ENCODE measurements at regions not wholly inside any gene's neighbourhood (a gene's known extent, or its start where the extent isn't known, plus 50 kb on each side); places are given as distances from the start of the nearest gene placed in this dataset.
"Not testable (repeated sequence)": the region's sequence is repeated elsewhere in the genome, so short reads cannot be mapped to it uniquely, and the experiment has no call there.

DNA sequence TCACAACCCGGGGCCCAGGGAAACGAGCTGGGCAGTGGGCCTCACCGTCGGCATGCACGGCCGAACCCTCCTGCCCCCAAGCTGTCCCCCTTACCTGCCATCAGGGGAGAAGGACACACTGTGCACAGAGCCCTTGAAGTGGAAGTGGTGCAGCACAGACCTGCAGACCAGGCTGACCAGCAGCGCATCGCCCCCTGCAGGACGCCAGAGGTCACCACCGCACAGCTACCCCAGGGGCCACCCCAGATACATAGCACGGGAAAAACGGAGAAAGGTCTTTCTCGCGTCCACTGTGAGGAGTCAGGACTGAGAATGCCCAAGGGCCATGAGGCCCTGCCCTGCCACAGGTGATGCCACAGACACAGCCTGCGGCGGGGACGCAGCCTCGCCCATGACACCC lies 5373.7 kb upstream of the TPTE start:
- not testable (repeated sequence) for H3K27me3 ChIP-seq; H3K4me1 ChIP-seq; H3K9ac ChIP-seq; H3K9me3 ChIP-seq (replicated peaks in 1 of 11); H3K4me2 ChIP-seq; H3K27ac ChIP-seq; H3K36me3 ChIP-seq; H3K4me3 ChIP-seq
- H4K20me1 ChIP-seq = peaks cover 0 to 10% (median 0%) of the 10 kb centered on the region in 11 experiments; a peak in 3 of 22 replicates

DNA sequence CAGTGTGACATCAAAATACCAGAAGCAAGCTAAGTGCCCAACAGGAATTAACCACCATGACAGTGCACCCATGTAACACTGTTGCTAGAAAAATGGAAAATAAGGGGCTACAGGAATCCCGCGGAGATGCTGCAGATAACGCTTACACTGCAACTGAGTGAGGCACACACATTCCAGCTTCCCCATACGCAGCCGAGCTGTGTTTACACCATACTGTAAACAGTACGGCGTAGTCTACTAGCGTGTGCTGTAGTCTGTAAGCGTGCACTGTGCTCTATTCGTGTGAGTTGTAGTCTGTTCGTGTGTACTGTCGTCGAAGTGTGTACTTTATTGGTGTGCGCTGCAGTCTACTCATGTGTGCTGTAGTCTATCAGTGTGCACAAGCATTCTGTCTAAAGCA lies 5372.2 kb upstream of the TPTE start:
- H3K4me2 ChIP-seq; H3K36me3 ChIP-seq; H3K27ac ChIP-seq; H3K4me1 ChIP-seq; H3K9me3 ChIP-seq (replicated peaks in 1 of 11); H3K9ac ChIP-seq; H3K27me3 ChIP-seq; H3K4me3 ChIP-seq: not testable (repeated sequence)
- peaks cover 0 to 10% (median 0%) of the 10 kb centered on the region in 11 experiments; a peak in 3 of 22 replicates for H4K20me1 ChIP-seq

DNA sequence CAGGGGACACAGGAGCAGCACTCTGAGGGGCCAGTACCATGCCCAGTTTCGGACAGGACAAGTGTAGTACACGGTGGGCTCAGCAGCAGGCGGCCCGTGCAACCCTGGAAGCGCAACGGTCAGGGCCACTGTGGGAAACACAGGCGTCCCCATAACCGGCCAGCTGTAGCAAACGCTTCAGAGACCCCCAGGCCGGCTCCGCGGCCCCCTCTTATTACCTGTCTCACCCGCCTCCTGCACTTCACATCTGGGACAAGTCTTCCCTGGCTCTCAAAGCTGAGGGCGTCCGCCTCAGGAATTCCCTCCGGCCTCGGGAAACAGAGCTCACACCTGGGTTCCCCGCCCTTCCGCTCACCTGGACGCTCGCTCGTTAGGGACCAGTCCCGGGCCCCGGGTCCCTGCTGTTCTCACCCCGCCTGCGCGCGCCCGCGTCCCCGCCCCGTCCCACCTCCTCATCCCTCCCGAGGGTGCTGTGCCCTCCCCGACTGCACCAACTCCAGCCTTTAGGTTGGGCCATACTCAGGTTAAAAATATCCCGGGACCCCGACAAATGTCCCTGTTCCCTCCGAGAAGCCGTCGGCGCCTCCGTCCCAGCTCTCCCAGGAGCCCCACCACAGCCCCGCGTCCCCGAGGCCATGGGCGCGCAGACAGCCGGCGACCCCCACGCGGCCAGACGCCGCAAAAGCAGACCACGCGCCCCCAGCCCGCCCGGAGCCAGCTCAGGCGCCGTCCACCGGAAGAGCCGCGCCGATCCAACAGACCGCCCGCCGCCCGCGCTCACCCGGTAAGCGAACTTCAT lies 5367.3 kb upstream of the TPTE start:
- H3K4me3 ChIP-seq = peak overlapping the region; percentile 44 to 68 (median 56)

DNA sequence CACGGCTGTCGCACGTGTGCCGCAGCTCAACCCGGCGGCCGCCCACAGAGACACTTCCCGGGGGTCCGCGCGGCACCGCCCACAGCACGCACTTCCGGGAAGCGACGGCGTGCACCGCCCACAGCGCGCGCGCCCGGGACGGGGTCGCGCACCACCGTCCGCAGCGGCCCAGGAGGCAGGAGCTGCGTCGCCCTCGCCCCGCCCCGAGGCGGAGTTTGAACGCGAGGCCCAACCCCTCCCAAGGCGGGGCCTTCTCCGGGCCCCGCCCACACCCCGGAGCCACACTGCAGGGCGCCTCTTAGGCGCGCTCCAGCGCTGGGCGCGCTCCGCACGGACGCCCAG lies 5366.8 kb upstream of the TPTE start:
- H3K4me2 ChIP-seq; H3K4me1 ChIP-seq; H3K36me3 ChIP-seq; H3K9me3 ChIP-seq (replicated peaks in 1 of 11); H3K27me3 ChIP-seq; H4K20me1 ChIP-seq: not testable (repeated sequence)
- H3K9ac ChIP-seq = peak overlapping the region in 10 of 11 experiments; percentile 41 to 75 (median 59); a peak in 8 of 22 replicates
- peak overlapping the region; percentile 44 to 68 (median 56) for H3K4me3 ChIP-seq
- H3K27ac ChIP-seq = 0 out of 22 replicates have a peak overlapping the region, but pooled peaks of 1 of the 11 experiments have one; percentile 50

More for the DNA sequence above, 5367.3 kb upstream of the TPTE start:
- Histone ChIP-seq H3K4me2 (peak overlapping the region in 9 of 11 experiments; percentile 45 to 62 (median 50); a peak in 8 of 22 replicates), H3K9ac (peak overlapping the region in 10 of 11 experiments; percentile 41 to 75 (median 59); a peak in 10 of 22 replicates), H3K27ac (peak overlapping the region in 2 of 11 experiments; percentile 50 to 54; a peak in 3 of 22 replicates)
- H4K20me1 ChIP-seq; H3K9me3 ChIP-seq (replicated peaks in 1 of 11); H3K36me3 ChIP-seq; H3K4me1 ChIP-seq; H3K27me3 ChIP-seq: not testable (repeated sequence)

DNA sequence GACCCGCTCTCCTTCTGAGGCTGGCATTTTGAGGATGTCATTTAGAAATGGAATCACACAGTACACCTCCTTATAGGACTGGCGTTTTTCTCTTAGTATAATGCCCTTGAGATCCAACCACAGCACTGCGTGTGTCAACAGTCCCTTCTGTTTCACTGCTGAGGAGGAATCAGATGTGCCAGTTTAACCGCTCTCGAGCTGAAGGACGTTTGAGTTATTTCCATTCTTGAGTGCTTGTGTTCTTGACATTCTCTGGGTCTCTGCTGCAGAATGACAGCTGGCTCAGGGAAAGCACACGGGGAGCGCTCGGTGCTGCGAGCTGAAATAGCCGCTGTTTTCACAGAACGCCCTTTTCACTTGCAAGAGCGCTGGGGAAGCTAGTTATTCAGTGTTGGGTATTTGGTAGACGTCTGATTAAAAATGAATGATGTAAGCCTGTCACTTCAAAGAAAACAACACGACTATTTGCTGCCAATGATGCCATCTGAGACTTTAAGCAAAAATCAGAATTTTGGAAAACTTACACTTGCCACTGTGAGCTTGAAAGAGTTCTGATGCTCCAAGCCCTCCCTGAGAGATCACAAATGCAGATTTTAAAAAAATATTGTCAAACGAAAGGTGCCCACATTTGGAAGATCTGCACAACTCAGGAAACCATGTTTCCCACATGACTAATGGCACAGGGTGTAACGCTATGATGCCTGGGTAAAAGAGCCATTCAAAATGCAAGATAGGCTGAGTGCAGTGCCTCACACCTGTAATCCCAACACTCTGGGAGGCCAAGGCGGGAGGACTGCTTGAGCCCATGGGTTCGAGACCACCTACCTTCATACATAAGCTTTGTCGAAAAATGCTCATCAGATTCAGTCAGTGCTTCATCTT lies 5358.4 kb upstream of the TPTE start:
- not testable (repeated sequence) for H3K4me2 ChIP-seq; H3K4me1 ChIP-seq; H3K9ac ChIP-seq; H4K20me1 ChIP-seq; H3K36me3 ChIP-seq; H3K27me3 ChIP-seq; H3K9me3 ChIP-seq (replicated peaks in 1 of 11); H3K4me3 ChIP-seq; H3K27ac ChIP-seq

DNA sequence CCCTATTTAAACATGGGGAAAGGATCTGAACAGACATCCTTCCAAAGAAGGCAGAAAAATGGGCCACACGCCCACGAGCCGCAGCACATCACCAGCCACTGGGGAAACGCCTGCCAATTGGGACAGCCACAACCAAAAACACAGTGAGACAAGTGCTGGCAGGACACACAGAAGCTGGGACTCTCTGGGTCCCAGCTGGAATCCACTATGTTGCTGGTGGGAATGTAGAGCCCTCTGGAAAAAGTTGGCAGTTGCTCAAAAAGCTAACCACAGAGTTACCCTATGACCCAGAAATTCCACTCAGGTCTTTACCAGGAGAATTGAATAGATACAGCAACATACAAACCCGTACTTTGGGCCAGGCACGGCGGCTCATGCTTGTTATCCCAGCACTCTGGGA lies 5355.6 kb upstream of the TPTE start:
- not testable (repeated sequence) for H3K4me1 ChIP-seq; H3K36me3 ChIP-seq; H3K9ac ChIP-seq; H3K4me2 ChIP-seq; H3K27ac ChIP-seq; H3K9me3 ChIP-seq (replicated peaks in 1 of 11); H3K27me3 ChIP-seq; H3K4me3 ChIP-seq; H4K20me1 ChIP-seq
